GM12873 (cell line): ENCODE measurements at regions not wholly inside any gene's neighbourhood (a gene's known extent, or its start where the extent isn't known, plus 50 kb on each side); places are given as distances from the start of the nearest gene placed in this dataset.

Experiments used
- TF ChIP-seq, protein P1 (sequence below): IDR thresholded peaks from 2 replicates; pipeline ENCODE4 v1.5.1; 2012; ENCODE audit warnings: low read depth, mild to moderate bottlenecking, moderate library complexity, low read length, control low read depth; ENCODE audit not compliant: insufficient read depth; ENCODE audit errors: missing control alignments

GRCh38 chr19:32164384-32164992 is 180.9 kb upstream of the ZNF507 start:
- TF ChIP-seq, protein P1, sequence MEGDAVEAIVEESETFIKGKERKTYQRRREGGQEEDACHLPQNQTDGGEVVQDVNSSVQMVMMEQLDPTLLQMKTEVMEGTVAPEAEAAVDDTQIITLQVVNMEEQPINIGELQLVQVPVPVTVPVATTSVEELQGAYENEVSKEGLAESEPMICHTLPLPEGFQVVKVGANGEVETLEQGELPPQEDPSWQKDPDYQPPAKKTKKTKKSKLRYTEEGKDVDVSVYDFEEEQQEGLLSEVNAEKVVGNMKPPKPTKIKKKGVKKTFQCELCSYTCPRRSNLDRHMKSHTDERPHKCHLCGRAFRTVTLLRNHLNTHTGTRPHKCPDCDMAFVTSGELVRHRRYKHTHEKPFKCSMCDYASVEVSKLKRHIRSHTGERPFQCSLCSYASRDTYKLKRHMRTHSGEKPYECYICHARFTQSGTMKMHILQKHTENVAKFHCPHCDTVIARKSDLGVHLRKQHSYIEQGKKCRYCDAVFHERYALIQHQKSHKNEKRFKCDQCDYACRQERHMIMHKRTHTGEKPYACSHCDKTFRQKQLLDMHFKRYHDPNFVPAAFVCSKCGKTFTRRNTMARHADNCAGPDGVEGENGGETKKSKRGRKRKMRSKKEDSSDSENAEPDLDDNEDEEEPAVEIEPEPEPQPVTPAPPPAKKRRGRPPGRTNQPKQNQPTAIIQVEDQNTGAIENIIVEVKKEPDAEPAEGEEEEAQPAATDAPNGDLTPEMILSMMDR = no peak

DNA sequence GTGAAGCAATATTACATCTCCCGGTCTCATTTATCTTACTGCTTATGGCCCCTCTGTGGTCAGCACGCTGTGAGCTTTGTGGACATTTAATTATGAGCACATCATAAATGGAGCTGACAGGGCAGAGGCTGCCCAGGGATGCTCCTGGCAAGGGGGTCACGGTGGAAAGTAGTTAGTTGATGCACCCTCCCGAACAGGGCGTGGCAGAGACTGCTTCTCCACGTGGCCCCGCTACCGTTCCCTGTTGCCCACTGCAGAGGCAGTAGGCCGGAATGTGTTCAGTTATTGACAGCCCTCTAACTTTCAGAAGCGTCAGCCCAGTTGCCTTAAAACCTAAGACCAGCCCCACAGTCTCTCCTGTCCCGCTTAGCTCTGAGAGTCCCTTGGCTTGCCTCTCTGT is 180.3 kb upstream of the ZNF507 start:
- TF ChIP-seq, protein P1 = no peak

DNA sequence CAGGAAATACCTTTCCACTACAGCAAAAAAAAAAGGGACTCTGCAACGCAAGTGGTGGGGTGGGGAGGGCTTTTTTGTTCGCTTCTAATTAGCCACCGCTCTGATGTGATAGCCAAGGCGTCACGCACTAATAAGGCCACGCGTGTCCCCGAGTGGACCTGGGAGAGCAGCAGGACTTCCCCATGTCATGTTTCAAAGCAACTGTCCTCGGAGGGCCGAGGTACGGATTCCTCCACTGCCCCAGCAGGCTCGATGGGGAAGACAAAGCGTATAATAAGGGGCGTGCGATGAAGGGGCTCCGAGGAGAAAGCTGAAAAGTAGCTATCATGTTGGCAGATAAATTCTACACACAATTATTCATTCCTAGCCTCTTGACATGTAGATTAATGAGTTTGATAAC is 179.7 kb upstream of the ZNF507 start:
- TF ChIP-seq, protein P1 = no peak

GRCh38 chr19:32166238-32166637 is 179.2 kb upstream of the ZNF507 start:
- TF ChIP-seq, protein P1 = no peak

DNA sequence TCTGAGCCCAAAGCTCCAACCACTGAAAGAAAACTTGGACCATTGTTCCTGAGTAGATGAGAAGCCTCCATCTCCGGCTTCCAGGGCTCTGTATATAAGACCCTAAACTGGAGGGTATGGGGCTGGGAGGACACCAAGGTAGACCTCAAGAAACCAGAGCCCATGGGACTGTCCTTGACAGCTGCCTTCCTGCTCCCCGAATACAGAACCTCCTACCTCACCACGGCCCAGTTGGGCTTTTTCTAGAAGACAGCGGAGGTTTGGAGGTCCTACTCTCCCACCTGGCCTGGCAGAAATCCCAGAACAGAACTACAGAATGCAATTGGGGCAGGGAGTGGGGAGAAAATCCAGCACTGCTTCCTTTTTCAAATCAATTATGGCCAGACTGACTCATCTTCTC is 177.3 kb upstream of the ZNF507 start:
- TF ChIP-seq, protein P1 = no peak

GRCh38 chr19:32168606-32169005 is 176.8 kb upstream of the ZNF507 start:
- TF ChIP-seq, protein P1 = no peak

GRCh38 chr19:32171719-32172151 is 173.7 kb upstream of the ZNF507 start:
- TF ChIP-seq, protein P1 = no peak
